HCT116 (cell line): ENCODE measurements at regions not wholly inside any gene's neighbourhood (a gene's known extent, or its start where the extent isn't known, plus 50 kb on each side); places are given as distances from the start of the nearest gene placed in this dataset.

Experiments used
- ATAC-seq: fragments of 200-7000 bp; cut with Tn5 transposase; 2 replicates; pipeline ENCODE4 v1.9.1; 2020; ENCODE audit warnings: mild to moderate bottlenecking, moderate library complexity
- BruUV-seq: library from RNA; stranded (reverse); fragments of 400-500 nt; replicated peaks from 2 replicates; lab custom pipeline; 2021; lab: Mats Ljungman, UMichigan
- CTCF ChIA-PET: fragments of 300-600 bp; sonication (Branson Sonifier 250); formaldehyde crosslinking; loops from one replicate; lab custom pipeline; 2021; ENCODE audit warnings: antibody characterized with exemption; lab: Charles Lee
- POLR2A ChIA-PET: fragments of 300-600, 350-600 bp; sonication (Branson Sonifier 250); formaldehyde crosslinking; loops from one replicate; lab custom pipeline; 2021; ENCODE audit warnings: antibody characterized with exemption; lab: Charles Lee
- RAD21 ChIA-PET, 2 experiments: fragments of 300-600 bp; sonication (Branson Sonifier 250); formaldehyde crosslinking; loops; one replicate each; lab custom pipeline; 2023; ENCODE audit warnings: low total read pairs in 2 of 2; ENCODE audit not compliant: uncharacterized antibody in 2 of 2, unreplicated experiment in 2 of 2, low non-redundant PET in 1 of 2; lab: Charles Lee
- DNase-seq: peaks from one replicate; pipeline ENCODE4 v3.0.0-alpha.2; 2010; ENCODE audit warnings: low read depth, low spot score
- H2AFZ ChIP-seq: fragments of 200-600 bp; shearing (Covaris generic), sonication (generic); 2 replicates; pipeline ENCODE4 v1.6.1; 2017; ENCODE audit warnings: low read depth, mixed run types, mixed read lengths, antibody characterized with exemption, low read length; ENCODE audit not compliant: poor library complexity, severe bottlenecking
- H3K27ac ChIP-seq: 2 replicates; pipeline ENCODE4 v1.5.1; 2012; ENCODE audit warnings: low read depth, low read length
- H3K27me3 ChIP-seq: fragments of 200-600 bp; sonication (generic); 2 replicates; pipeline ENCODE4 v1.6.1; 2016; ENCODE audit warnings: mixed run types, low read length, mixed read lengths; ENCODE audit not compliant: insufficient read depth
- H3K36me3 ChIP-seq, 2 experiments: fragments of 200-500 bp in 1 of 2; fragments of 200-600 bp in 1 of 2; sonication (Bioruptor generic) in 1 of 2; sonication (generic) in 1 of 2; 2 replicates each; pipeline versions ENCODE4 v1.5.1 to v1.6.1; 2014 to 2016; ENCODE audit warnings: low read length in 2 of 2, inconsistent platforms in 1 of 2, mixed read lengths in 1 of 2, mixed run types in 1 of 2; ENCODE audit not compliant: insufficient read depth in 2 of 2, control insufficient read depth in 1 of 2
- H3K4me1 ChIP-seq, 2 experiments: fragments of 200-600 bp in 1 of 2; sonication (generic) in 1 of 2; 2 replicates each; pipeline versions ENCODE4 v1.5.1 to v1.6.1; 2012 to 2017; ENCODE audit warnings: low read length in 2 of 2, inconsistent platforms in 1 of 2, mild to moderate bottlenecking in 1 of 2, mixed read lengths in 1 of 2, mixed run types in 1 of 2, moderate library complexity in 1 of 2; ENCODE audit not compliant: insufficient read depth in 2 of 2, control insufficient read depth in 1 of 2
- H3K4me2 ChIP-seq: fragments of 200-600 bp; sonication (generic); 2 replicates; pipeline ENCODE4 v1.6.1; 2017; ENCODE audit warnings: mixed run types, low read length, mixed read lengths
- H3K4me3 ChIP-seq, 2 experiments: fragments of 200-600 bp in 1 of 2; sonication (generic) in 1 of 2; replicated peaks in 1 of 2; 2 replicates each; pipeline ENCODE4 v1.5.1; 2011 to 2016; ENCODE audit warnings: low read length in 2 of 2, control low read depth in 1 of 2, low read depth in 1 of 2, mild to moderate bottlenecking in 1 of 2, mixed read lengths in 1 of 2, mixed run types in 1 of 2
- H3K79me2 ChIP-seq: fragments of 200-600 bp; sonication (generic); 2 replicates; pipeline ENCODE4 v1.6.1; 2017; ENCODE audit warnings: mild to moderate bottlenecking, mixed run types, low read length, moderate library complexity, mixed read lengths; ENCODE audit not compliant: insufficient read depth
- H3K9ac ChIP-seq: fragments of 200-600 bp; sonication (generic); 2 replicates; pipeline ENCODE4 v1.6.1; 2016; ENCODE audit warnings: low read length, mixed read lengths
- H3K9me2 ChIP-seq: fragments of 200-600 bp; sonication (generic), shearing (Covaris generic); 2 replicates; pipeline ENCODE4 v1.6.1; 2017; ENCODE audit warnings: mixed run types, mild to moderate bottlenecking, moderate library complexity; ENCODE audit not compliant: insufficient read depth
- H3K9me3 ChIP-seq, 2 experiments: fragments of 200-500 bp in 1 of 2; fragments of 200-600 bp in 1 of 2; sonication (Bioruptor generic) in 1 of 2; sonication (generic) in 1 of 2; 2 replicates each; pipeline ENCODE4 v1.6.1; 2014 to 2017; ENCODE audit warnings: low read length in 2 of 2, mixed read lengths in 2 of 2, inconsistent platforms in 1 of 2, low read depth in 1 of 2, mild to moderate bottlenecking in 1 of 2, mixed run types in 1 of 2, moderate library complexity in 1 of 2; ENCODE audit not compliant: control insufficient read depth in 1 of 2, insufficient read depth in 1 of 2
- H4K20me1 ChIP-seq: fragments of 200-600 bp; sonication (generic), shearing (Covaris generic); 2 replicates; pipeline ENCODE4 v1.6.1; 2017; ENCODE audit warnings: mixed run types, mild to moderate bottlenecking, moderate library complexity; ENCODE audit not compliant: insufficient read depth
- CBX3 ChIP-seq: IDR thresholded peaks from 2 replicates; pipeline ENCODE4 v1.6.1; 2012; ENCODE audit warnings: low read depth
- ELF1 ChIP-seq: IDR thresholded peaks from 2 replicates; pipeline ENCODE4 v1.6.1; 2012; ENCODE audit warnings: low read depth, borderline replicate concordance
- EZH2 ChIP-seq: fragments of 200-600 bp; sonication (generic); IDR thresholded peaks from 2 replicates; pipeline ENCODE4 v1.6.1; 2017; ENCODE audit warnings: antibody characterized with exemption, mixed run types
- EZH2phosphoT487 ChIP-seq: fragments of 200-600 bp; IDR thresholded peaks from 2 replicates; pipeline ENCODE4 v1.6.1; 2018; ENCODE audit warnings: antibody characterized with exemption, borderline replicate concordance
- FOSL1 ChIP-seq: IDR thresholded peaks from 2 replicates; pipeline ENCODE4 v1.6.1; 2012; ENCODE audit warnings: low read depth
- POLR2A ChIP-seq: IDR thresholded peaks from 2 replicates; pipeline ENCODE4 v1.7.0; 2011; ENCODE audit warnings: borderline replicate concordance; ENCODE audit not compliant: insufficient read depth, insufficient read length; ENCODE audit errors: extremely low read depth
- POLR2AphosphoS5 ChIP-seq: IDR thresholded peaks from 2 replicates; pipeline ENCODE4 v1.6.1; 2011; ENCODE audit warnings: mild to moderate bottlenecking, low read depth, low read length, moderate library complexity
- RAD21 ChIP-seq: IDR thresholded peaks from 2 replicates; pipeline ENCODE4 v1.6.1; 2012; ENCODE audit warnings: low read depth, mild to moderate bottlenecking
- SP1 ChIP-seq: IDR thresholded peaks from 2 replicates; pipeline ENCODE4 v1.6.1; 2012; ENCODE audit warnings: low read depth
- SRF ChIP-seq: IDR thresholded peaks from 2 replicates; pipeline ENCODE4 v1.6.1; 2012; ENCODE audit warnings: low read depth
- TCF7L2 ChIP-seq: IDR thresholded peaks from 2 replicates; pipeline ENCODE4 v1.7.0; 2011; ENCODE audit warnings: borderline replicate concordance, inconsistent platforms; ENCODE audit not compliant: insufficient read depth, insufficient read length; ENCODE audit errors: extremely low read depth
- YY1 ChIP-seq: IDR thresholded peaks from 2 replicates; pipeline ENCODE4 v1.6.1; 2011; ENCODE audit warnings: low read length, low read depth, moderate library complexity, mild to moderate bottlenecking; ENCODE audit not compliant: insufficient replicate concordance; ENCODE audit errors: extremely low read depth
- ZFX ChIP-seq: fragments of 450-650 bp; IDR thresholded peaks from 2 replicates; pipeline ENCODE4 v1.6.1; 2017
- intact Hi-C: fragments of 100-400 bp; cut with micrococcal nuclease; formaldehyde crosslinking; loops from 2 replicates; pipeline ENCODE4 v1.10.0; 2022
- TF ChIP-seq, protein P1 (sequence below): IDR thresholded peaks from 2 replicates; pipeline ENCODE4 v1.6.1; 2012
- TF ChIP-seq, protein P2 (sequence below), 3 experiments: fragments of 200-600 bp in 1 of 3; sonication (generic) in 1 of 3; IDR thresholded peaks in 2 of 3; conservative IDR thresholded peaks in 1 of 3; 2 replicates each; pipeline ENCODE4 v1.5.1; 2012 to 2017; ENCODE audit warnings: low read depth in 2 of 3, low read length in 2 of 3, antibody characterized with exemption in 1 of 3, borderline replicate concordance in 1 of 3, control low read depth in 1 of 3, mild to moderate bottlenecking in 1 of 3, mixed read lengths in 1 of 3, mixed run types in 1 of 3, moderate library complexity in 1 of 3; ENCODE audit not compliant: insufficient read depth in 1 of 3
- TF ChIP-seq, protein P3 (sequence below): IDR thresholded peaks from 2 replicates; pipeline ENCODE4 v1.6.1; 2012; ENCODE audit warnings: low read depth

DNA sequence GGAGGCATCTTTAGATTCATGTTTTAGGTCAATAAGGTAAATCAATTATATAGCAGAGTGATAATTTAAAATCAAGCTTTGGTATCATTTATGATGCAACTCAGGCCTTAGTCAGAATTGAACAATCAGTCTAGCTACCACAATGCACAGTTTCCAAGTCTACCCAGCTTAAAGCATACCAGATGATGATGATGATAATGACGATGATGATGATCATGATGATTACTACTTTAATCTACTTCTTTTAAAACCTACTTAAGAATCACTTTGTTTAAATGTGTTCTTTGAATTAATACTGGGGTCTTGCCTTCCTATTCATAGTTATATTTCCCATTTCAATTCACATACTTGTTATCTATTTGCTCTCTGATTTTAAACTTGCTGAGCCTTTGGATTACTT is 1872.7 kb downstream of the OLFM4 start:
- H3K4me1 ChIP-seq, result no peaks in the 10 kb centered on the region
- no peak overlapping the region for H2AFZ ChIP-seq
- no peaks in the 10 kb centered on the region for H3K79me2 ChIP-seq
- no peak overlapping the region for H3K27ac ChIP-seq
- CTCF ChIA-PET, result no interaction called here
- intact Hi-C loops, result no loop called here
- H4K20me1 ChIP-seq, result no peaks in the 10 kb centered on the region
- H3K9me2 ChIP-seq, result no peaks in the 10 kb centered on the region
- no peak overlapping the region for H3K9ac ChIP-seq
- no peak for DNase-seq
- no peaks in the 10 kb centered on the region for H3K36me3 ChIP-seq
- RAD21 ChIA-PET, result no interaction called here
- no peak for ATAC-seq
- no peak for TF ChIP-seq SP1
- no peak for TF ChIP-seq SRF
- TF ChIP-seq, protein P1, sequence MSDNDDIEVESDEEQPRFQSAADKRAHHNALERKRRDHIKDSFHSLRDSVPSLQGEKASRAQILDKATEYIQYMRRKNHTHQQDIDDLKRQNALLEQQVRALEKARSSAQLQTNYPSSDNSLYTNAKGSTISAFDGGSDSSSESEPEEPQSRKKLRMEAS, result no peak
- TF ChIP-seq YY1, result no peak
- no peak for TF ChIP-seq RAD21
- TF ChIP-seq, protein P2, sequence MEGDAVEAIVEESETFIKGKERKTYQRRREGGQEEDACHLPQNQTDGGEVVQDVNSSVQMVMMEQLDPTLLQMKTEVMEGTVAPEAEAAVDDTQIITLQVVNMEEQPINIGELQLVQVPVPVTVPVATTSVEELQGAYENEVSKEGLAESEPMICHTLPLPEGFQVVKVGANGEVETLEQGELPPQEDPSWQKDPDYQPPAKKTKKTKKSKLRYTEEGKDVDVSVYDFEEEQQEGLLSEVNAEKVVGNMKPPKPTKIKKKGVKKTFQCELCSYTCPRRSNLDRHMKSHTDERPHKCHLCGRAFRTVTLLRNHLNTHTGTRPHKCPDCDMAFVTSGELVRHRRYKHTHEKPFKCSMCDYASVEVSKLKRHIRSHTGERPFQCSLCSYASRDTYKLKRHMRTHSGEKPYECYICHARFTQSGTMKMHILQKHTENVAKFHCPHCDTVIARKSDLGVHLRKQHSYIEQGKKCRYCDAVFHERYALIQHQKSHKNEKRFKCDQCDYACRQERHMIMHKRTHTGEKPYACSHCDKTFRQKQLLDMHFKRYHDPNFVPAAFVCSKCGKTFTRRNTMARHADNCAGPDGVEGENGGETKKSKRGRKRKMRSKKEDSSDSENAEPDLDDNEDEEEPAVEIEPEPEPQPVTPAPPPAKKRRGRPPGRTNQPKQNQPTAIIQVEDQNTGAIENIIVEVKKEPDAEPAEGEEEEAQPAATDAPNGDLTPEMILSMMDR (IDR thresholded peaks at IDR 0.05 in 2 of 3, conservative IDR thresholded peaks at IDR 0.05 in 1 of 3; ENCODE audit: borderline replicate concordance in 1 of 3, insufficient read depth in 1 of 3, low read depth in 2 of 3, low read length in 2 of 3), result no peak
- TF ChIP-seq ZFX, result no peak
- TF ChIP-seq CBX3, result no peak
- no peak overlapping the region for H3K4me2 ChIP-seq
- no peak overlapping the region for H3K4me3 ChIP-seq
- POLR2A ChIA-PET, result no interaction called here
- H3K27me3 ChIP-seq, result no peaks in the 10 kb centered on the region
- BruUV-seq, result no TSS peak
- H3K9me3 ChIP-seq, result peaks cover 17 to 22% of the 10 kb centered on the region in 2 experiments; a peak in 3 of 4 replicates

DNA sequence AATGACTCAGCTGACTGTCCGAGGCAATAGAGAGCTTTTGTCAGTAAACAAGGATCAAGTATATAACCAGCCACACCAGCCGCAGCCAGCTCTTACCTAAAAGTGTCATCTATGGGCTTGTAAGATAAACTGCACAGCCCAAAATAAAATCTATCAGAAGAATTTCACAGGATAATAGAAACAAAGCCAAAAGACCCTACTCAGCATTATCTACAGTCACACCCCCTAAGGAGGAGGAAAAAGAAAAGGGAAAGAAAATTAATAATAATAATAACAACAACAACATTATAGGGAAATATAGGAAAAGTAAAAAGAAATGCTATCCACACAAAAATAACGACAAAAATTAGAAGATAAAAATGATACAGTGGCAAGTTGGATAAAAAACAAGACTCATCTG is 1883.8 kb downstream of the OLFM4 start:
- Histone ChIP-seq H3K4me3 (no peak overlapping the region), H3K27ac (no peak overlapping the region), H3K27me3 (no peaks in the 10 kb centered on the region), H2AFZ (no peak overlapping the region), H3K36me3 (no peaks in the 10 kb centered on the region), H3K79me2 (no peaks in the 10 kb centered on the region), H3K4me2 (no peak overlapping the region), H3K4me1 (no peaks in the 10 kb centered on the region), H3K9me2 (no peaks in the 10 kb centered on the region), H3K9ac (no peak overlapping the region), H3K9me3 (peaks cover 15 to 22% of the 10 kb centered on the region in 2 experiments; a peak in 2 of 4 replicates), H4K20me1 (no peaks in the 10 kb centered on the region)
- ChIA-PET CTCF (no interaction called here), RAD21 (no interaction called here), POLR2A (no interaction called here)
- no TSS peak for BruUV-seq
- intact Hi-C loops, result no loop called here
- ATAC-seq (no peak), DNase-seq (no peak)
- TF ChIP-seq SP1 (no peak), FOSL1 (no peak), POLR2A (no peak), ZFX (no peak), EZH2 (no peak), SRF (no peak), TCF7L2 (no peak), RAD21 (no peak), ELF1 (no peak), POLR2AphosphoS5 (no peak), EZH2phosphoT487 (no peak)
- TF ChIP-seq, protein P3, sequence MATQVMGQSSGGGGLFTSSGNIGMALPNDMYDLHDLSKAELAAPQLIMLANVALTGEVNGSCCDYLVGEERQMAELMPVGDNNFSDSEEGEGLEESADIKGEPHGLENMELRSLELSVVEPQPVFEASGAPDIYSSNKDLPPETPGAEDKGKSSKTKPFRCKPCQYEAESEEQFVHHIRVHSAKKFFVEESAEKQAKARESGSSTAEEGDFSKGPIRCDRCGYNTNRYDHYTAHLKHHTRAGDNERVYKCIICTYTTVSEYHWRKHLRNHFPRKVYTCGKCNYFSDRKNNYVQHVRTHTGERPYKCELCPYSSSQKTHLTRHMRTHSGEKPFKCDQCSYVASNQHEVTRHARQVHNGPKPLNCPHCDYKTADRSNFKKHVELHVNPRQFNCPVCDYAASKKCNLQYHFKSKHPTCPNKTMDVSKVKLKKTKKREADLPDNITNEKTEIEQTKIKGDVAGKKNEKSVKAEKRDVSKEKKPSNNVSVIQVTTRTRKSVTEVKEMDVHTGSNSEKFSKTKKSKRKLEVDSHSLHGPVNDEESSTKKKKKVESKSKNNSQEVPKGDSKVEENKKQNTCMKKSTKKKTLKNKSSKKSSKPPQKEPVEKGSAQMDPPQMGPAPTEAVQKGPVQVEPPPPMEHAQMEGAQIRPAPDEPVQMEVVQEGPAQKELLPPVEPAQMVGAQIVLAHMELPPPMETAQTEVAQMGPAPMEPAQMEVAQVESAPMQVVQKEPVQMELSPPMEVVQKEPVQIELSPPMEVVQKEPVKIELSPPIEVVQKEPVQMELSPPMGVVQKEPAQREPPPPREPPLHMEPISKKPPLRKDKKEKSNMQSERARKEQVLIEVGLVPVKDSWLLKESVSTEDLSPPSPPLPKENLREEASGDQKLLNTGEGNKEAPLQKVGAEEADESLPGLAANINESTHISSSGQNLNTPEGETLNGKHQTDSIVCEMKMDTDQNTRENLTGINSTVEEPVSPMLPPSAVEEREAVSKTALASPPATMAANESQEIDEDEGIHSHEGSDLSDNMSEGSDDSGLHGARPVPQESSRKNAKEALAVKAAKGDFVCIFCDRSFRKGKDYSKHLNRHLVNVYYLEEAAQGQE, result no peak
- TF ChIP-seq, protein P1, result no peak
